ENCODE measurements at regions not wholly inside any gene's neighbourhood (a gene's known extent, or its start where the extent isn't known, plus 50 kb on each side); places are given as distances from the start of the nearest gene placed in this dataset.

DNA sequence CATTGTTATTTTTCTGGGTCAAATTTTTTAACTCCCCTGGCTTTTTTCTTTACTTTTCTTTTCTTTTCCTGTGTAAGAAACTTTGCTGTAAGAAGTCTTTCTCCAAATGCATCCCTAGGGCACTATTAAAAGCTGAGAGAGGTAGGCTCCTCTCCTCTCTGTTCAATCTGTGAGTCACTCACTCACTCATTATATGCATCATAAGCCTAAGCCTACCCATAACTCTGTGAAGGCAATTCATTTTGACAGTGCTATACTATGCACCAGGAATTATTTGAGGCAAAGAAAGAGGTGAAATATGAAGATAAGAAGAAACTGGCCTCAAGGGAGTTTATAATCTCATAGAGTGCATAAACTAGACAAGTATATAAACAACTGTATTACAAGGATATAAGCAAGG lies 67.9 kb upstream of the PRR16 start:
- DNase-seq (ENCODE audit: low spot score): no peak
- Histone ChIP-seq H3K36me3 (no peaks in the 10 kb centered on the region), H3K27ac (no peak overlapping the region), H3K27me3 (replicated peaks; ENCODE audit: insufficient read depth) (no peaks in the 10 kb centered on the region), H3K9me3 (no peaks in the 10 kb centered on the region), H3K4me1 (replicated peaks) (no peaks in the 10 kb centered on the region), H3K4me3 (no peak overlapping the region)
- no peak for TF ChIP-seq POLR2AphosphoS5 (IDR thresholded peaks at IDR 0.05)
- intact Hi-C loops (cut with DNase I): no loop called here

DNA sequence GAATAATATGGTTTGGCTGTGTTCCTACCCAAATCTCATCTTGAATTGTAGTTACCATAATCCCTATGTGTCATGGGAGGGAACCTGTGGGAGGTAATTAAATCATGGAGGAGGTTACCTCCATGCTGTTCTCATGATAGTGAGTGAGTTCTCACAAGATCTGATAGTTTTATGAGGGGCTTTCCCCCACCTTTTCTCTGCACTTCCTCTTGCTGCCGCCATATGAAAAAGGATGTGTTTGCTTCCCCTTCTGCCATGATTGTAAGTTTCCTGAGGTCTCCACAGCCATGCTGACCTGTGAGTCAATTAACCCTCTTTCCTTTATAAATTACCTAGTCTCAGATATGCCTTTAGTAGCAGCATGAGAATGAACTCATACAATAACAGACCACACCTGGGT lies 63.7 kb upstream of the PRR16 start:
- no peak overlapping the region for H3K4me3 ChIP-seq
- H3K27ac ChIP-seq: no peak overlapping the region
- no peaks in the 10 kb centered on the region for H3K27me3 ChIP-seq (replicated peaks; ENCODE audit: insufficient read depth)
- no peak for DNase-seq (ENCODE audit: low spot score)
- H3K4me1 ChIP-seq (replicated peaks): no peaks in the 10 kb centered on the region
- H3K36me3 ChIP-seq: no peaks in the 10 kb centered on the region
- no peaks in the 10 kb centered on the region for H3K9me3 ChIP-seq
- TF ChIP-seq POLR2AphosphoS5 (IDR thresholded peaks at IDR 0.05): no peak
- no peak for TF ChIP-seq POLR2A (IDR thresholded peaks at IDR 0.05)
- TF ChIP-seq, protein P1, sequence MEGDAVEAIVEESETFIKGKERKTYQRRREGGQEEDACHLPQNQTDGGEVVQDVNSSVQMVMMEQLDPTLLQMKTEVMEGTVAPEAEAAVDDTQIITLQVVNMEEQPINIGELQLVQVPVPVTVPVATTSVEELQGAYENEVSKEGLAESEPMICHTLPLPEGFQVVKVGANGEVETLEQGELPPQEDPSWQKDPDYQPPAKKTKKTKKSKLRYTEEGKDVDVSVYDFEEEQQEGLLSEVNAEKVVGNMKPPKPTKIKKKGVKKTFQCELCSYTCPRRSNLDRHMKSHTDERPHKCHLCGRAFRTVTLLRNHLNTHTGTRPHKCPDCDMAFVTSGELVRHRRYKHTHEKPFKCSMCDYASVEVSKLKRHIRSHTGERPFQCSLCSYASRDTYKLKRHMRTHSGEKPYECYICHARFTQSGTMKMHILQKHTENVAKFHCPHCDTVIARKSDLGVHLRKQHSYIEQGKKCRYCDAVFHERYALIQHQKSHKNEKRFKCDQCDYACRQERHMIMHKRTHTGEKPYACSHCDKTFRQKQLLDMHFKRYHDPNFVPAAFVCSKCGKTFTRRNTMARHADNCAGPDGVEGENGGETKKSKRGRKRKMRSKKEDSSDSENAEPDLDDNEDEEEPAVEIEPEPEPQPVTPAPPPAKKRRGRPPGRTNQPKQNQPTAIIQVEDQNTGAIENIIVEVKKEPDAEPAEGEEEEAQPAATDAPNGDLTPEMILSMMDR (IDR thresholded peaks at IDR 0.05): no peak
- 92% methylated on average over 1 of the region's 1 CpG for WGBS
- intact Hi-C loops (cut with DNase I): no loop called here

DNA sequence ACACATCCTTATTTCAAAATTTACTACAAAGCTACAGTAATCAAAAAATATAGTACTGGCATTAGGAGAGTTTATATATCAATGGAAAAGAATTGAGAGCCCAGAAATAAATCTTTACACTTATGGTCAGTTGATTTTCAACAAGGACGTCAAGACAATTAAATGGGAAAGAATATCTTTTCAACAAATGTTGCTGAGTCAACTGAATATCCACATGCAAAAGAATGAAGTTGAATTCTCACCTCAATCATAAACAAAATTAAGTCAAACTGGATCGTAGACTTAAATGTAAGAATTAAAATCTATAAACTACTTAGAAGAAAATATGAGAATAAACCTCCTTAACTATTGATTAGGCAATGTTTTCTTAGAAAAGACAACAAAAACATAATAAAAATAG lies 61.5 kb upstream of the PRR16 start:
- Histone ChIP-seq H3K27ac (no peak overlapping the region), H3K27me3 (replicated peaks; ENCODE audit: insufficient read depth) (no peaks in the 10 kb centered on the region), H3K9me3 (no peaks in the 10 kb centered on the region), H3K36me3 (no peaks in the 10 kb centered on the region), H3K4me3 (no peak overlapping the region), H3K4me1 (replicated peaks) (no peaks in the 10 kb centered on the region)
- no peak for TF ChIP-seq POLR2AphosphoS5 (IDR thresholded peaks at IDR 0.05)
- TF ChIP-seq POLR2A (IDR thresholded peaks at IDR 0.05): no peak
- intact Hi-C loops (cut with DNase I): no loop called here
- no peak for DNase-seq (ENCODE audit: low spot score)
- WGBS: 81% methylated on average over 2 of the region's 2 CpGs

DNA sequence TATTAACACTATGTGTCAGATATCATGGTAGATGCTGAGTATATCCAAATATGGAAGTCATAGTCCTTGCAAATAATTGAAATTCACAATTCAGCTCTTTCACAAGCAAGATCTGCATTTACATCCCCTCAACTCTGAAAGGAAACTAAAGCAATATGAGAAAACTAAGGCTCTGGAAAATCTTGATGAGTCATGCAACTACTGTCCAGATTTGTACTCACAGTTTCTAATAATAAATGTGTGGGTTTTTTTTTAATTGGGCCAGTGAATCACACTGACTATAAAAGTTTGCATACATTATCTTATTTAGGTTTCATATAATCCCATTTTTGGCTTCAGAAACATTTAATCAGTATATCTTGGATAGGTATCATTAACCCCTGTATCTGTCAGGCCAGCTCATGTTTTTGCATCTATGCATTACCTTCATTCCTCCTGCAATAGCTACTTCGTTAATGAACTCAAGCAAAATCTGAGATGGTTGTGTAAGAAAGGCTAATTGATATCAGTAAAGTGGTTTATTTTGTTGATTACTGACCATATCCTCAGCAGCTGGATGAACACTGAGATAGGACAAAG lies 58.7 kb upstream of the PRR16 start:
- intact Hi-C loops (cut with DNase I): no loop called here
- TF ChIP-seq POLR2A (IDR thresholded peaks at IDR 0.05): no peak
- TF ChIP-seq, protein P1 (IDR thresholded peaks at IDR 0.05): no peak
- no peak for TF ChIP-seq POLR2AphosphoS5 (IDR thresholded peaks at IDR 0.05)

DNA sequence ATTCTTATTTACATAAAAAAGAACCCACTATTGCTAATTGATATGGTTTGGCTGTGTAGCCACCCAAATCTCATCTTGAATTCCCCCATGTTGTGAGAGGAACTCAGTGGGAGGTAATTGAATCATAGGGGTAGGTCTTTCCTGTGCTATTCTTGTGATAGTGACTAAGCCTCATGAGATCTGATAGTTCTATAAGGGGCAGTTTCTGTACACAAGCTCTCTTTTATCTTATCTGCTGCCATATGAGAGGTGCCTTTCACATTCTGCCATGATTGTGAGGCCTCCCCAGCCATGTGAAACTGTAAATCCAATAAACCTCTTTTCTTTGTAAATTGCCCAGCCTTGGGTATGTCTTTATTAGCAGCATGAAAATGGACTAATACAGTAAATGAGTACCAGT lies 58.2 kb upstream of the PRR16 start:
- TF ChIP-seq POLR2AphosphoS5 (IDR thresholded peaks at IDR 0.05) (no peak), POLR2A (IDR thresholded peaks at IDR 0.05) (no peak)
- TF ChIP-seq, protein P1 (IDR thresholded peaks at IDR 0.05): no peak
- Histone ChIP-seq H3K9me3 (no peaks in the 10 kb centered on the region), H3K4me3 (no peak overlapping the region), H3K27ac (no peak overlapping the region), H3K36me3 (no peaks in the 10 kb centered on the region), H3K27me3 (replicated peaks; ENCODE audit: insufficient read depth) (no peaks in the 10 kb centered on the region), H3K4me1 (replicated peaks) (no peaks in the 10 kb centered on the region)
- intact Hi-C loops (cut with DNase I): no loop called here
- DNase-seq (ENCODE audit: low spot score): no peak

More for the DNA sequence above, 58.7 kb upstream of the PRR16 start:
- WGBS: 83% methylated on average over 1 of the region's 1 CpG
- Histone ChIP-seq H3K27me3 (replicated peaks; ENCODE audit: insufficient read depth) (no peaks in the 10 kb centered on the region), H3K27ac (no peak overlapping the region), H3K36me3 (no peaks in the 10 kb centered on the region), H3K9me3 (no peaks in the 10 kb centered on the region), H3K4me1 (replicated peaks) (no peaks in the 10 kb centered on the region), H3K4me3 (no peak overlapping the region)
- no peak for DNase-seq (ENCODE audit: low spot score)

DNA sequence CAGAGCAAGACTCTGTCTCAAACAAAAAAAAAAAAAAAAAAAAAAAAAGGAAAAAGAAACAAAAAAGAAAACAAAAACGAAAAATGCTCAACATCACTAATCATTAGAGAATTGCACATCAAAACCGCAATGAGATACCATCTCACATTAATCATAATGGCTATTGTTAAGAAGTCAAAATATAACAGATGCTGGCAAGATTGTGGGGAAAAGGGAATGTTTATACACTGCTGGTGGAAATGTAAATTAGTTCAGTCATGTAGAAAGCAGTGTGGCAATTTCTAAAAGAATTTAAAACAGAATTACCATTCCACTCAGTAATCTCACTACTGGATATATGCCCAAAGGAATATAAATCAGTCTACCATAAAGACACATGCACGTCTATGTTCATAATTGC lies 50.4 kb upstream of the PRR16 start:
- Histone ChIP-seq H3K4me1 (replicated peaks) (no peaks in the 10 kb centered on the region), H3K36me3 (no peaks in the 10 kb centered on the region), H3K27me3 (replicated peaks; ENCODE audit: insufficient read depth) (no peaks in the 10 kb centered on the region), H3K4me3 (no peak overlapping the region), H3K9me3 (no peaks in the 10 kb centered on the region), H3K27ac (no peak overlapping the region)
- DNase-seq (ENCODE audit: low spot score): no peak
- 80% methylated on average over 3 of the region's 3 CpGs for WGBS
- TF ChIP-seq, protein P1 (IDR thresholded peaks at IDR 0.05): no peak
- TF ChIP-seq POLR2A (IDR thresholded peaks at IDR 0.05) (no peak), POLR2AphosphoS5 (IDR thresholded peaks at IDR 0.05) (no peak)
- intact Hi-C loops (cut with DNase I): no loop called here
